NCI-H1417 (cell line): ENCODE measurements at regions not wholly inside any gene's neighbourhood (a gene's known extent, or its start where the extent isn't known, plus 50 kb on each side); places are given as distances from the start of the nearest gene placed in this dataset.

ENCODE experiments used
- DNase-seq, 3 experiments: peaks; one replicate each; lab custom pipeline; 2025; lab: John Stamatoyannopoulos, UW

GRCh38 chr20:12276011-12276673 lies 358.4 kb downstream of the BTBD3 start:
- no peak for DNase-seq

GRCh38 chr20:12287575-12287974 lies 369.9 kb downstream of the BTBD3 start:
- no peak for DNase-seq

DNA sequence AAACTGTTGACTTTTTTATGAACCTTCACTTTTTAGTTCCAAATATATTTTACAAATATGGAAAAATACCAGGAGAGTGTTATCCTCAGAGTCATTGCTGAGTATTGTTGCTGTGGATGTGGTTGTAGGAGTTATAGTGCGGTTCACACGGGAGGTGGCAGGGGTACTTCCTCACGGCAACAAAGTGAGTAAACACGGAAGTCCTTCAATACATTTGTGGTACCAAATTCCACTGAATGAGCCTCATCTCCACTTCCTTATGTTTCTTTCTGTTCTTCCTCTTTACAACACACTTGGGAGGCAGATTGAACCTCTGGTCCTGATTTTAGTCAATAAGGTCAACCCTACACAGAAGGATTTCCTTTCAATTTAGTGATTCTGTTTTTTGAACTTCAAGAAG lies 371.8 kb downstream of the BTBD3 start:
- no peak for DNase-seq

DNA sequence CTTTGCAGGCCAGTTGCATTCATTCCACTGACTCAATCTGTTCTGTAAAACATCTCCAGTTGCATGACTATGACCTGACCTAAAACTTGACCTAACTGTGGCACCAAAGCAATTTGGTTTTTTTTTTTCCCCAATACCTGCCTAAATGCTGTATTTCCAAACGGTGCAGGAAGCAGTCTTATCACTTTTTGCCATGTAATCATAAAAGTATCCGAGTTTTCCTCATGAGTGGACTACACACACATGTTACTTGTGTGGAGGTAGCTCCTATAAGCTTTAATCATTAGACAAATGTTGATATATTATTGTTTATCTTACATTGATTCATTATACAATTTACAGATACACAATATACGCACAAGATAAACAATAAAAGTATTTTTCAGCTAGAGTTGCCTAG lies 373.7 kb downstream of the BTBD3 start:
- no peak for DNase-seq

DNA sequence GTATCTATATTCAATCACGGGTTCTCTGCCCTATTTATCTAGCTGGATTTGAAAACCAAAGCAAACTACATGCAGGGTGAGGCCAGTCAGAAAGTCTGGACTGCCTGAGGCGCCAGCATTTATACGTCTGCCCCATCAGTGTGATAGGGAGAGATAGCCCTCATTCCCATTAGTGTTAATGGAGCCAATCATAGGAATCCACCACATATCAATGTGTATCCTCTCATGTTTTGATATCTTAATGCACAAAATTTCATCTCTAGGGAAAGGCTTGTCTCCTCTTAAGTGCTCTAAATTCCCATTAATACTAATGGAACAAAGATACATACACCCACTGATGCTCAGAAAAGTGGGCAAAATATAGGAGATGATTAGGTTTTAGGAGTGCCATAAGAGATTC lies 376.2 kb downstream of the BTBD3 start:
- no peak for DNase-seq

GRCh38 chr20:12294678-12295077 lies 377.0 kb downstream of the BTBD3 start:
- DNase-seq, result no peak

GRCh38 chr20:12305188-12305950 lies 387.7 kb downstream of the BTBD3 start:
- peak in 1 of 3 experiments; percentile 4 for DNase-seq

- DNase-seq, result peak in 1 of 3 experiments; percentile 8
These were observed 388.4 kb downstream of the BTBD3 start for GRCh38 chr20:12306107-12306506.

- DNase-seq, result no peak
These were observed 393.6 kb downstream of the BTBD3 start for GRCh38 chr20:12311094-12311865.

DNA sequence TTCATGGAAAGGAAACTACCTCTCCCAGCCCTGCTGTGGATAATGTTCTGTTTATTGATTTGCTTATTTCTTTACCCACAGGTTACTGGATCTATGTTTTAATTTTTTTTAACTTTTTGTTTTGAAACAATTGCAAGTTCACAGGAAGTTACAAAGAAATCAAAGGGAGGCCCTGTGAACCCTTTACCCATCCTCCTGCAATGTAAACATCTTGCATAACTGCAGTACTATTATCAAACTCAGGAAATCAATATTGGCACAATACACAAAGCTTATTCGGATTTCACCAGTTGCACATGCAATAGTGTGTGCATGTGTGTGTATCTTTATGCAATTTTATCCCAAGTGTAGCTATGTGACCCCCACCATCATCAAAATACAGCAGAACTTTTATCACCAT lies 398.0 kb downstream of the BTBD3 start:
- DNase-seq, result no peak

DNA sequence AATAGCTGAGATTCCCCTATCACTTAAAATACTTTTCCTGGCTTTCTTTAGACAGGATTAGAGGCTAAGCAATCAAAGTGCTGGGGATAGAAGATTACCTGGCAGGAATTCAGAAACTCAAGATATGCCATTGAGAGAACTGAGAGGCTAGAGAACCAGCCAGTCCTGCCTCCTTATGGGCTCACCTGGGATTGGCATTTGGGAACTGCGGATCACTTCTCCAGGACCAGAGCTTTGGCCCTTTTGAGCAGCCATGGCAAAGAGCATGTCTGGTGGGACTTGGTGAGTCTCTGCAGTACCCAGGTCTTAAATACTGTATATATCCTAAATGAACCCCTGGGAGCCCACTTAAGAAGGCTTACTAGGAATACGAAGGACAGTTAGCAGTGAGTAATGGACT lies 399.1 kb downstream of the BTBD3 start:
- no peak for DNase-seq

DNA sequence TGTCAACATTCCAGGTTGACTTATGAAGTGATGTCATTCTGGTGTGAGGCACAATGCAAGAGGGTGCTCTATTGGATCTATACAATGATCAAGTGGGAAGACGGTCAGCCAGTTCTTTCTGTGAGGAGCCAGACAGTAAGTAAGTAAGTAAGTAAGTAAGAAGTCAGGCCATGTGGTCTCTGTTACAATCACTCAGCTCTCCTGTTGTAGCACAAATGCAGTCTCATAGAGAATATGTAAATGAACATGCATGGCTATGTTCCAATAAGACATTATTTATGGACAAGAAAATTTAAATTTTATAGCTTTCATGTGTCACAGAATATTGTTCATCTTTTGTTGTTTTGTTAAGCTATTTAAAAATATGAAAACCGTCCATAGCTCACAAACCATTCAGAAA lies 399.7 kb downstream of the BTBD3 start:
- no peak for DNase-seq

DNA sequence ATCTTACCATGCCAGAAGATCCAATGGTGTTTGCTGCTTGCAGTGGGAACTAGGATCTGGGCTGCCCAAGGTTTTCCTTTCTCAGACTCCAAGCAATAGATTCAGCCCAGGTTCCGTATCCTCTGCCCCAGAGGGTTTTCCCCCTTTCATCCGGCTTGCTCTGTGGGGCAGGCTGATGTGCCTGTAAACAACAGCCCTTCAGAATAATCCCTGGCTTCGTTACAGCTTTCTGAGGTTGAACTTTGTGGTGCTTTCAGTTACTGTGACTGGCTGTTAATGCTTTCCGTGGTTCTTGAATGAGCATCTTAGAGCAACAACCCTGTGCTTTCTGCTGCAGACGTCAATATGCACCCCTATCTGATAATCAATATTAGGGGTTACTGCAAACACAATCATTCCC lies 400.4 kb downstream of the BTBD3 start:
- DNase-seq, result no peak

DNA sequence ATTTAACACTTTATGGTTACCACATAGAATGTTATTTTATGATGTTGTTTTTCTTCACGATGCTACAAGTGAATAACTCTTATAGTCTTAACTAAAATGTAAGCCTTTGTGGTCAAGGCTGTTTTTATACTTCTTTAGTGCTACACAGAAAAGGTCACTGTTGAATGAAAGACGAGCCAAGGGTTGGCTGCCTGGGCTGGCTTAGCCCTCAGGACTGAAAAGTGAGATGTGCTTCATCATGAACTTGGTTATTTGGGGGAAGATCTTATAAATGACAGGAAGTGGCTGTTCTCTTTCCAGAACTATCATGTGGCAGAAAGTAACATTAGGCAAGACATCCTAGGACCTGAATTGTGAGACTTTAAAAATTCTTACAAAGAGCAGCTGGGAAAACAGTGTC lies 404.0 kb downstream of the BTBD3 start:
- DNase-seq, result no peak

GRCh38 chr20:12327205-12327604 lies 409.5 kb downstream of the BTBD3 start:
- DNase-seq, result no peak

- DNase-seq, result peak in 1 of 3 experiments; percentile 15
These were observed 413.5 kb downstream of the BTBD3 start for GRCh38 chr20:12331236-12331635.

- peak in 1 of 3 experiments; percentile 51 for DNase-seq
These were observed 419.9 kb downstream of the BTBD3 start for GRCh38 chr20:12337601-12338000.

GRCh38 chr20:12345978-12346377 lies 428.3 kb downstream of the BTBD3 start:
- DNase-seq, result no peak

- DNase-seq, result no peak
These were observed 436.1 kb downstream of the BTBD3 start for GRCh38 chr20:12353842-12354241.

- no peak for DNase-seq
These were observed 437.0 kb downstream of the BTBD3 start for GRCh38 chr20:12354725-12355124.

- no peak for DNase-seq
These were observed 437.5 kb downstream of the BTBD3 start for GRCh38 chr20:12355185-12355584.

DNA sequence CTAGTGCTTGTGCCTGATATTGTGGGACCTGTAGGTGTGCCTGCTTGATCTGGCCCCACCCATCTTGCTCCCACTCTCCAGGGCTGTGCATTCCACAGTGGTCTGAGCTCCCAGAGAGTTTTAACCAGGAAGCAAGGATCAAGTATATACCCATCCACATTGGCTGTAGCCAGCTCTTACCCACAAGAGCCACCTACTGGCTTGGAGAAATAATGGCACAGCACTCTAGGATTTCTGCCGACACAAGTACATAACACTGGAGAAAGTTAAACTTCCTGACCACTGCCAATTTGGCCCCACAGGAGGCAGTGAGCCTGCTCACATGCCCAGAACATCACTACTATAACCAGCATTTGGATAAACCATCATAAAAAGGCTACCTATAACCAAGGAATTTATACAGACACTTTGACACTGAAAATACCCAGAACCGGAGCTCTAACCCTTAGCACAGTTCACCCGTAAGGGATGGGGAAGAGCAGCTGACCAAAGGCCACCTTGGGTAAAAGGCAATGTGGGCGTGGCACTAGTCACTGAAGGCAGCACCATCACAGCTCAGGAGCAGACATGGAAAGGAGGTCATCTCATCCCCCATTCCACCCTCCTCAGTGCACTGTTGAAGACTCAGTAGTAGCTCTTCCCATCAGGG lies 440.4 kb downstream of the BTBD3 start:
- DNase-seq, result peak in 1 of 3 experiments; percentile 27
